OCI-LY3 (cell line): ENCODE measurements at regions not wholly inside any gene's neighbourhood (a gene's known extent, or its start where the extent isn't known, plus 50 kb on each side); places are given as distances from the start of the nearest gene placed in this dataset.

Experiments used
- EZH2phosphoT487 ChIP-seq: fragments of 200-600 bp; shearing (Covaris generic); IDR thresholded peaks from 2 replicates; pipeline ENCODE4 v1.6.1; 2018; ENCODE audit warnings: antibody characterized with exemption, mixed run types, low read depth
- TF ChIP-seq, protein P1 (sequence below): fragments of 200-600, 300-600 bp; sonication (generic); IDR thresholded peaks from 2 replicates; pipeline ENCODE4 v1.5.1; 2014; ENCODE audit warnings: antibody characterized with exemption, low read length, low read depth

- TF ChIP-seq, protein P1, sequence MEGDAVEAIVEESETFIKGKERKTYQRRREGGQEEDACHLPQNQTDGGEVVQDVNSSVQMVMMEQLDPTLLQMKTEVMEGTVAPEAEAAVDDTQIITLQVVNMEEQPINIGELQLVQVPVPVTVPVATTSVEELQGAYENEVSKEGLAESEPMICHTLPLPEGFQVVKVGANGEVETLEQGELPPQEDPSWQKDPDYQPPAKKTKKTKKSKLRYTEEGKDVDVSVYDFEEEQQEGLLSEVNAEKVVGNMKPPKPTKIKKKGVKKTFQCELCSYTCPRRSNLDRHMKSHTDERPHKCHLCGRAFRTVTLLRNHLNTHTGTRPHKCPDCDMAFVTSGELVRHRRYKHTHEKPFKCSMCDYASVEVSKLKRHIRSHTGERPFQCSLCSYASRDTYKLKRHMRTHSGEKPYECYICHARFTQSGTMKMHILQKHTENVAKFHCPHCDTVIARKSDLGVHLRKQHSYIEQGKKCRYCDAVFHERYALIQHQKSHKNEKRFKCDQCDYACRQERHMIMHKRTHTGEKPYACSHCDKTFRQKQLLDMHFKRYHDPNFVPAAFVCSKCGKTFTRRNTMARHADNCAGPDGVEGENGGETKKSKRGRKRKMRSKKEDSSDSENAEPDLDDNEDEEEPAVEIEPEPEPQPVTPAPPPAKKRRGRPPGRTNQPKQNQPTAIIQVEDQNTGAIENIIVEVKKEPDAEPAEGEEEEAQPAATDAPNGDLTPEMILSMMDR = no peak
- no peak for TF ChIP-seq EZH2phosphoT487
Observed at GRCh38 chr10:123607386-123607785, 58.8 kb upstream of the GPR26 start.
